MM.1S (cell line): ENCODE measurements at regions not wholly inside any gene's neighbourhood (a gene's known extent, or its start where the extent isn't known, plus 50 kb on each side); places are given as distances from the start of the nearest gene placed in this dataset.

Source experiments
- EZH2phosphoT487 ChIP-seq: fragments of 300-600 bp; sonication (generic); IDR thresholded peaks from 2 replicates; pipeline ENCODE4 v1.6.1; 2018; ENCODE audit warnings: antibody characterized with exemption, low read length
- TF ChIP-seq, protein P1 (sequence below): fragments of 300-600 bp; sonication (generic); IDR thresholded peaks from 2 replicates; pipeline ENCODE4 v1.5.1; 2016; ENCODE audit warnings: antibody characterized with exemption, low read length, mixed read lengths

DNA sequence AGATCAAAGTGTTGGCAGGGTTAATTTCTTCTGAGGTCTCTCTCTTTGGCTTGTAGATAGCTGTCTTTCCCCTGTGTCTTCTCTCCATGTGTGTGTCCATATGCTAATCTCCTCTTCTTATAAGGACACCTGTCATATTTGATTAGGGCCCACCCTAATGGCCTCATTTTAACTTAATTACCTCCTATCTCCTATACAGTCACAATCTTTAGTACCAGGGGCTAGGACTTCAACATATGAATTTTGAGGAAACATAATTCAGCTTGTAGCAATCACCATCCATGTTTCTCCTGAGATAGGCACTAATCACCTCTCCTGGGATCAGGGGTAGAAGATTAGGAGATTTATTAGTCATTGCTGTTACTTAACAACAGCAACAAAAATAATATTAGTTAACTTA lies 196.1 kb upstream of the RXFP2 start:
- TF ChIP-seq, protein P1, sequence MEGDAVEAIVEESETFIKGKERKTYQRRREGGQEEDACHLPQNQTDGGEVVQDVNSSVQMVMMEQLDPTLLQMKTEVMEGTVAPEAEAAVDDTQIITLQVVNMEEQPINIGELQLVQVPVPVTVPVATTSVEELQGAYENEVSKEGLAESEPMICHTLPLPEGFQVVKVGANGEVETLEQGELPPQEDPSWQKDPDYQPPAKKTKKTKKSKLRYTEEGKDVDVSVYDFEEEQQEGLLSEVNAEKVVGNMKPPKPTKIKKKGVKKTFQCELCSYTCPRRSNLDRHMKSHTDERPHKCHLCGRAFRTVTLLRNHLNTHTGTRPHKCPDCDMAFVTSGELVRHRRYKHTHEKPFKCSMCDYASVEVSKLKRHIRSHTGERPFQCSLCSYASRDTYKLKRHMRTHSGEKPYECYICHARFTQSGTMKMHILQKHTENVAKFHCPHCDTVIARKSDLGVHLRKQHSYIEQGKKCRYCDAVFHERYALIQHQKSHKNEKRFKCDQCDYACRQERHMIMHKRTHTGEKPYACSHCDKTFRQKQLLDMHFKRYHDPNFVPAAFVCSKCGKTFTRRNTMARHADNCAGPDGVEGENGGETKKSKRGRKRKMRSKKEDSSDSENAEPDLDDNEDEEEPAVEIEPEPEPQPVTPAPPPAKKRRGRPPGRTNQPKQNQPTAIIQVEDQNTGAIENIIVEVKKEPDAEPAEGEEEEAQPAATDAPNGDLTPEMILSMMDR, result no peak
- TF ChIP-seq EZH2phosphoT487, result no peak
